Kidney (tissue), 13 donors: ENCODE measurements at regions not wholly inside any gene's neighbourhood (a gene's known extent, or its start where the extent isn't known, plus 50 kb on each side); places are given as distances from the start of the nearest gene placed in this dataset.

Experiments used
- DNase-seq, 5 donors: peaks; one replicate each; pipeline ENCODE4 v3.0.0-alpha.2; 2013 to 2020
- FAIRE-seq: peaks from 2 replicates; lab custom pipeline; 2012; peaks lifted over from hg19 to GRCh38; lab: Jason Lieb, UNC
- H3K27ac ChIP-seq, 2 donors: one replicate each; pipeline ENCODE4 v1.7.0; 2013; ENCODE audit warnings: low read depth in 2 of 2, low read length in 2 of 2, inconsistent platforms in 1 of 2
- H3K27me3 ChIP-seq: one replicate; pipeline ENCODE4 v1.7.1; 2013; ENCODE audit warnings: low read length, inconsistent platforms; ENCODE audit not compliant: control insufficient read depth, insufficient read depth
- H3K36me3 ChIP-seq, 3 donors: one replicate each; pipeline versions ENCODE4 v1.7.0 to v1.7.1; 2013; ENCODE audit warnings: low read length in 3 of 3, control low read depth in 1 of 3, inconsistent platforms in 1 of 3; ENCODE audit not compliant: insufficient read depth in 3 of 3, control insufficient read depth in 2 of 3
- H3K4me1 ChIP-seq, 3 donors: one replicate each; pipeline versions ENCODE4 v1.7.0 to v1.7.1; 2013; ENCODE audit warnings: low read length in 3 of 3, inconsistent platforms in 1 of 3, low read depth in 1 of 3; ENCODE audit not compliant: control insufficient read depth in 2 of 3, insufficient read depth in 2 of 3
- H3K4me3 ChIP-seq, 3 donors: one replicate each; pipeline versions ENCODE4 v1.7.0 to v1.8.1; 2013; ENCODE audit warnings: low read length in 3 of 3, control low read depth in 1 of 3, inconsistent platforms in 1 of 3
- H3K9ac ChIP-seq, 3 donors: one replicate each; pipeline versions ENCODE4 v1.7.0 to v1.7.1; 2013; ENCODE audit warnings: low read length in 3 of 3, control low read depth in 1 of 3, inconsistent platforms in 1 of 3
- H3K9me3 ChIP-seq, 3 donors: one replicate each; pipeline versions ENCODE4 v1.7.0 to v1.7.1; 2013; ENCODE audit warnings: low read length in 3 of 3, control low read depth in 1 of 3, inconsistent platforms in 1 of 3; ENCODE audit not compliant: control insufficient read depth in 2 of 3, insufficient read depth in 1 of 3
- intact Hi-C: fragments of 100-400 bp; cut with DNase I; formaldehyde crosslinking; loops from one replicate; pipeline ENCODE4 v1.11.1; 2022
- TF ChIP-seq, protein P1 (sequence below): IDR thresholded peaks from 3 replicates; pipeline ENCODE4 v1.5.1; 2012; ENCODE audit warnings: mild to moderate bottlenecking, moderate library complexity, borderline replicate concordance; ENCODE audit not compliant: insufficient read depth; ENCODE audit errors: extremely low read depth
- donor health status: control.
- donor health status: control.
- donor health status: control.
- donor health status: control.
- donor health status: control.
- donor health status: DM: yes; HTN: yes; CAD: no.
- donor health status: Normal renal cell carcinoma (clear cell type).

DNA sequence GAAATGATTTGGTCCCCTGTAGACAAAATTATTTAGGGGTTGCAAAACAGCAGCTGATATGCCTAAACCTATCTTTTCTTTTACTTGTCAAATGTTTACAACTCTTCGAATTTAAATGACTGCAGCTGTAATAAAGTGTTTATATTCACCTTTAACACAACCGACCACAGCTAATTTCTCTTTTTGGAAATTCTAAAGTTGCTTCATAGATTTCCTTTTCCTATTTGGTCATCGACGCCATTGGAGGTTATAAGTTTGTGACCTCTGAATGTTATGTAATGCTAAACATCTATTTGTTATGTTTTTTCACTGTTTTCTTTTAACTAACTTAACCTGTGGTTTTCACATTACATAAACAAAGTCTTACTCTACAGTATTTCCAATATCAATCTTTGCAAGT lies 1094.9 kb upstream of the EPHA6 start:
- Histone ChIP-seq H3K36me3 (no peaks in the 10 kb centered on the region), H3K27me3 (no peaks in the 10 kb centered on the region), H3K4me1 (no peaks in the 10 kb centered on the region), H3K9ac (no peak overlapping the region), H3K9me3 (no peaks in the 10 kb centered on the region), H3K4me3 (no peak overlapping the region), H3K27ac (no peak overlapping the region)
- intact Hi-C loops: no loop called here
- TF ChIP-seq, protein P1, sequence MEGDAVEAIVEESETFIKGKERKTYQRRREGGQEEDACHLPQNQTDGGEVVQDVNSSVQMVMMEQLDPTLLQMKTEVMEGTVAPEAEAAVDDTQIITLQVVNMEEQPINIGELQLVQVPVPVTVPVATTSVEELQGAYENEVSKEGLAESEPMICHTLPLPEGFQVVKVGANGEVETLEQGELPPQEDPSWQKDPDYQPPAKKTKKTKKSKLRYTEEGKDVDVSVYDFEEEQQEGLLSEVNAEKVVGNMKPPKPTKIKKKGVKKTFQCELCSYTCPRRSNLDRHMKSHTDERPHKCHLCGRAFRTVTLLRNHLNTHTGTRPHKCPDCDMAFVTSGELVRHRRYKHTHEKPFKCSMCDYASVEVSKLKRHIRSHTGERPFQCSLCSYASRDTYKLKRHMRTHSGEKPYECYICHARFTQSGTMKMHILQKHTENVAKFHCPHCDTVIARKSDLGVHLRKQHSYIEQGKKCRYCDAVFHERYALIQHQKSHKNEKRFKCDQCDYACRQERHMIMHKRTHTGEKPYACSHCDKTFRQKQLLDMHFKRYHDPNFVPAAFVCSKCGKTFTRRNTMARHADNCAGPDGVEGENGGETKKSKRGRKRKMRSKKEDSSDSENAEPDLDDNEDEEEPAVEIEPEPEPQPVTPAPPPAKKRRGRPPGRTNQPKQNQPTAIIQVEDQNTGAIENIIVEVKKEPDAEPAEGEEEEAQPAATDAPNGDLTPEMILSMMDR: no peak
- FAIRE-seq (no peak), DNase-seq (no peak)

- DNase-seq: no peak
- H3K9me3 ChIP-seq: no peaks in the 10 kb centered on the region
- no peak overlapping the region for H3K27ac ChIP-seq
- TF ChIP-seq, protein P1: no peak
- H3K4me1 ChIP-seq: no peaks in the 10 kb centered on the region
- FAIRE-seq: no peak
- intact Hi-C loops: no loop called here
- no peaks in the 10 kb centered on the region for H3K36me3 ChIP-seq
- H3K4me3 ChIP-seq: no peak overlapping the region
- no peak overlapping the region for H3K9ac ChIP-seq
- H3K27me3 ChIP-seq: no peaks in the 10 kb centered on the region
These were observed 1092.5 kb upstream of the EPHA6 start for GRCh38 chr3:95721938-95722337.

DNA sequence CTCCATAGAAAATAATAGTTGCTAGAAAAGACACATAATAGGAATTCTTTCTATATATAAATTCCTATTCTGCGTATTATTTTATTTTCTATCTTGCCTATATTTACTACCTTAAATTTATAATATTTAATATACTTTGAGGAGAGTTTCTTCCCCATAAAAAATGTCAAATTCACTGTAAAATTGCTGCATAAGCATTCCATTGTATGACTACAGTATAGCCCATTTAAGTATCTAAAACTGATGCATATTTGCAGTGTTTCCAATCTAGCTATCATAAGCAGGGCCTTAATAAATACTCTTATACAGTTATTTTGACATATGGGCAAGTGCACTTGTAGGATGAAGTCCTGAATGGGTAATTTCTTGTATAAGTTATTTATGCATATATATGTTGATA lies 1088.6 kb upstream of the EPHA6 start:
- Histone ChIP-seq H3K36me3 (no peaks in the 10 kb centered on the region), H3K9me3 (no peaks in the 10 kb centered on the region), H3K4me1 (no peaks in the 10 kb centered on the region), H3K27me3 (no peaks in the 10 kb centered on the region), H3K9ac (no peak overlapping the region), H3K27ac (no peak overlapping the region), H3K4me3 (no peak overlapping the region)
- TF ChIP-seq, protein P1: no peak
- FAIRE-seq (no peak), DNase-seq (no peak)
- intact Hi-C loops: no loop called here

DNA sequence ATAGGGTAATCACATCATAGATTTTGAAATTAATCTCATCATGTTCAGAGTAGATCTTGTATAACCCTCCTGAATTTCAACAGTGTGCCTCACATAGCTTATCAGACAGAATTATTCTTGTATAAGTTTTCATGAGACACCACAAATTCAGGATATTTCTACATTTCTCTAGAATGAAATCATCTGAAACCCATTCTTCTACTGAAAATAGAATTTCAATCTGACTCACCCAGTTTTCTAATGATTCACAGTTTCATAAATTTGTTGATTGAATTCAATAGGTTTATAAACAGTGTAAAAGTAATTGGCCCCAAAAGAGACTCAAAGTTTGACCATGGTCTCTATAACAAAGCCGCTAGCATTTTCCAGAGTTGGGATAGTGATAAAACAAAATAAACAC lies 1082.6 kb upstream of the EPHA6 start:
- intact Hi-C loops: no loop called here
- TF ChIP-seq, protein P1: no peak
- no peak for DNase-seq
- Histone ChIP-seq H3K4me1 (no peaks in the 10 kb centered on the region), H3K9me3 (no peaks in the 10 kb centered on the region), H3K9ac (no peak overlapping the region), H3K4me3 (no peak overlapping the region), H3K36me3 (no peaks in the 10 kb centered on the region), H3K27me3 (no peaks in the 10 kb centered on the region), H3K27ac (no peak overlapping the region)
- FAIRE-seq: no peak
